Tongue (tissue), 1 donor: ENCODE measurements at regions not wholly inside any gene's neighbourhood (a gene's known extent, or its start where the extent isn't known, plus 50 kb on each side); places are given as distances from the start of the nearest gene placed in this dataset.
"Not testable (repeated sequence)": the region's sequence is repeated elsewhere in the genome, so short reads cannot be mapped to it uniquely, and the experiment has no call there.

Experiments
- DNase-seq: peaks from one replicate; pipeline ENCODE4 v3.0.0-alpha.2; 2015

GRCh38 chr2:8595428-8595805, 86.4 kb upstream of the ID2 start:
- DNase-seq = no peak

DNA sequence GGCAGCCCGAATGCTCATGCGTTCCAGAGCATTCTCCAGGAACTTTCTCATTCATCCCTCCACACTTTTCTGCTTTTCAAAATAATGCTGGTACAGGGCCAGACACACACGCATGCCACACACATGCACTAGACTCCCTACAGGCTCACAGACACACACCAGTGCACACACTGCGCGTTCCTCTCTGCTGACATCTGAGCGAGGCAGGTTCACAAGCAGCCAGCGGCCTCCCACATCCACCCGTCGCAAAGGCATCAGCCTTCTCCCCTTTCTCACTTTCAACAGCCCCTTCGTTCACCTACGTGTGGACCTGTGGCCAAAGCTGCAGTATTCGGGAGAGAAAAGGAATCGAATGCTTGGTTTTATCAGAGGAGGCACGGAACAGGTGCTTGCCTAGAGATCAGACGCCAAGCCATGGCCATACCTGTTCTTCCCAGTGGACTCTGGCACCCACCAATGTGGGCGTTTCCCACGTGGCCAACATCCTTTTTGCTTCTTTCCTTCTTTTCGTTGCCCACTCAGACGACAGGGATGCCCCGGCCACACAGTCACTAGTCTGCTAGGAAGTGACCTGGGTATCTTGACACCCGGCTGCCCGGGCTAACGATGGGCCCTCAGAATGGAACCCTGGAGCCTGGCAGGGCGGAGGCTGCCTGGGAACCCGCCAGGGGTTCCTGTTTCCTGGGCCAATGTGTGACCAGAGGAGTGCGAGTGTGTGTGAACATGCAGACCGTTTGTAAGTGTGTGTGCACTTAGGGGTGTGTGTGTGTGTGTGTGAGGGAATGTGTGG, 85.8 kb upstream of the ID2 start:
- DNase-seq = no peak

- no peak for DNase-seq
Observed at GRCh38 chr2:8597094-8597493, 84.8 kb upstream of the ID2 start.

GRCh38 chr2:8597559-8598225, 84.2 kb upstream of the ID2 start:
- no peak for DNase-seq

DNA sequence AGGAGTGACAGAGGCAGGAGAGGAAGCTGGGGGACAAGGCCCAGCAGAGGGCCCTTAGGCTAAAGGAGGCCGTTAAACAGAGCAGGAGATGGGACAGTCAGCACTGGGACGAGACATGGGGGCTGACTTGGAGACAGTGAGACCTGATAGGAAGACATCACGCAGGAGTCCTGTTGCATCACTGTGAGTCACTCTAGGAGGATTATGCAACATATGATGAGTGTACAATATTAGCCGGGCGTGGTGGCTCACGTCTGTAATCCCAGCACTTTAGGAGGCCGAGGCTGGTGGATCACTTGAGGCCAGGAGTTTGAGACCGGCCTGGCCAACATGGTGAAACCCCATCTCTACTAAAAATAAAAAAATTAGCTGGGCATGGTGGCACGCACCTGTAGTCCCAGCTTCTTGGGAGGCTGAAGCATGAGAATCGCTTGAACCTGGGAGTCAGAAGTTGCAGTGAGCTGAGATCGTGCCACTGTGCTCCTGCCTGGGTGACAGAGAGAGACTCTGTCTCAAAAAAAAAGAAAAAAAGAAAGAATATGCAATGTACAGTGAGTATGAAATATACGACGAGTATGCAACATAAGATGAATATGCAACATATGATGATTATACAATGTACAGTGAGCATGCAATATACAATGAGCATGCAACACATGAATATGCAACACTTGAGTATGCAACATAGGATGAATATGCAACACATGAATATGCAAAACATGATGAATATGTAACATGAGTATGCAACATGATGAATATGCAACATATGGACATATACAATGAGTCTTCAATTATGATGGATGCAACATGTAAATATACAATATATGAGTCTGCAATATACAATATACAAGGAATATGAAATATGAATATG, 83.3 kb upstream of the ID2 start:
- no peak for DNase-seq

GRCh38 chr2:8599421-8600242, 82.2 kb upstream of the ID2 start:
- DNase-seq = no peak

GRCh38 chr2:8600456-8600855, 81.4 kb upstream of the ID2 start:
- no peak for DNase-seq

GRCh38 chr2:8602809-8603208, 79.0 kb upstream of the ID2 start:
- peak; percentile 19 for DNase-seq

GRCh38 chr2:8603356-8603755, 78.5 kb upstream of the ID2 start:
- not testable (repeated sequence) for DNase-seq

GRCh38 chr2:8604262-8604661, 77.6 kb upstream of the ID2 start:
- no peak for DNase-seq

GRCh38 chr2:8605351-8606065, 76.3 kb upstream of the ID2 start:
- DNase-seq = no peak

DNA sequence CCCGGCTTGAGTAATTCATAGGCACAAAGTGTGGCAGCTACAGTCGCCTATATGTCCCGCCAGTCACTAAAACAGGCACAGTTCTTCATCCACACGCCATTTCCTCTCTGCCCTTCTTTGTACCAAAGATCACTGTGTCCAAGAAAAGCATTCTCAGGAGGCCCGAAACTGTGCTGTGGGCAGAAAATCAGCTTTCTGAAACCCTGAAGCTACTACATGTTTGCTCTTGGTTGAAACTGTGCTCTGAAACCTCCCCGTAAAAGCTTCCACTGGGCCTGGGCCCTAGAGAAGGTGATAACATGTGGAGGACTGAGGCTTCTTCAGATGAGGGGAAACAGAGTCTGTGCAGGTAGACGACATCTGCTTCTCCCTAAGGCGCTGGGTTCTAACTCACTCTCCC, 75.6 kb upstream of the ID2 start:
- DNase-seq = no peak

GRCh38 chr2:8606649-8607550, 75.0 kb upstream of the ID2 start:
- no peak for DNase-seq

DNA sequence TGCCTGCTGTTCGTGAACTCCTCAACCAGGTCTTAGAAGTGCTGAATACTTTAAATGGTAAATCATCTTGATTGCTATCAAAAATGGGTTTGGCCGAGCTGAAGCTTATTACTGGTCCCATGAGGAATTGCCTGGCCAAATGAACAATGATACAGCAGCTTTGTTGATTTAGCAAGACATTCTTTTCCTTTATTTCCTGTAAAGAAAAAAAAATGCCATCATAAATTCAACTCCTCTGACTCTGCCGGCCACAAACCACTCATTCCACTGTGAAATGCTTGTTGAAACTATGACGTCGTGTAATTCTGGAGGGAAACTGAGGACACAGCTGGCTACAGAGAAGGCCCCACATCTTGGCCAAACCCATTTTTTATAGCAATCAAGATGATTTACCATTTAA, 74.2 kb upstream of the ID2 start:
- DNase-seq = no peak

DNA sequence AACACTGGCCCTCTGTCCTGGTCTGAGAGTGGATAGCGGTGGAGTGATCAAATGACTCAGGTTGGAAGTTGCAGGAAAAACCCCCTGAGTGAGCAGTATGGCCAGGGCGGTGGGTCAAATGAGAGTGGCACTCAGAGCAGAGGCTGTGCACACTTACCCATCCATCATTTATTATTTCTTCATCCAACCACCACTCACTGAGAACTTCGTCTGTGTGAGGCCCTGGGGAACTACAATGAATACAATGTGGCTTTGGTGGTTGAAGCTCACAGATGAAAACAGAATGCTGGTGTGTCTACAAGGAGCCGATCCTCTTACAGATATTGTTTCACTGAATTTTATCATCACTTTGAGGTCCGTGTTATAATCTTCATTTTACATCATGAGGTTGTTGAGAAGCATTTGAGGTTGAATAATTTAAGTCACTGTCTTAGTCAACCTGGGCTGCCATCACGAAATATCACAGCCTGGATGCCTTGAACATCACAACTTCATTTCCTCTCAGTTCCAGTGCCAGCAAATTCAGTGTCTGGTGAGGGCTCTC, 73.4 kb upstream of the ID2 start:
- DNase-seq = no peak

DNA sequence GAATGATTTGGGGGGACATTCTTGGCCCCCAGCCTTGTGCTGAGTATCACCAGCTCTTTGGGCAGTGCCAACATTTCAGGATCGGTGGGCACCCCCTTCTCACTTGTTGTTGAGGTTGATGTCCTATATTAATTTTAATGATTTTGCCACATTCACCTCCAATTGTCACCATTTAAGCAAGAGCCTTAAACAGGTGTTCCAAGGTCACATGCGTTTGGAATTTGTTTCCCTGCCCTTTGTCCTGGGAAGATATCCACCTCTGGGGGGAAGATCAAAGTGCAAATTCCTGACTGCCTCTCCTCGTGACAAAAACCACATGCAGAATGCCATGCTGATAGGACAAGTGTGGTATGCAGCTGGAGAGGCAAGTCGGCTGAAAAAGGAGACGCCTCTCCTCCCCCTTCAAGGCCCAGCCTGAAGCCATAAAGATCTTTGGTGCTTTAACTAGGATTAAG, 72.5 kb upstream of the ID2 start:
- DNase-seq = peak; percentile 34

- not testable (repeated sequence) for DNase-seq
Observed at GRCh38 chr2:8610775-8611174, 71.1 kb upstream of the ID2 start.

GRCh38 chr2:8611246-8611645, 70.6 kb upstream of the ID2 start:
- no peak for DNase-seq

- no peak for DNase-seq
Observed at GRCh38 chr2:8611700-8612099, 70.2 kb upstream of the ID2 start.

DNA sequence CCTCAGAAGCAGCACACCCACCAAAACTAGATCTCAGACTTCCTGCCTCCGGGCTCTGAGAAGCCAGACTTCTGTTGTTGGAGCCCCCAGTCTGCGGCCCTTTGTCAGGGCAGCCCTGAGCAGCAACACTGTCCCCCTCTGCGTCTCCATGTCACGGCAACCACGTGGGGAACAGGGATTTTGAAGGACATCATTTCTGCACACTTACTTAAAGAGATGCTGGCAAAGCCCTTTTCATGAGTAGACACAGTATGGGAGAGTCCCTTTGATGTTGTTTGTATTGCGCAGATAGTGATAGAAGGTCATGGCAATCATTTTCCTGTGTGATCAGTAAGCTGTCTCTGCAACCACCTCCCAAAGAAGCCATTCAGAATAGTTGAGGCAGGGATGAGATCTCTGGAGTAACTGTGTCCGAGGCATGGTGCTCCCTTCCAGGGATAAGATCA, 69.1 kb upstream of the ID2 start:
- DNase-seq = no peak
